ENCODE measurements at regions not wholly inside any gene's neighbourhood (a gene's known extent, or its start where the extent isn't known, plus 50 kb on each side); places are given as distances from the start of the nearest gene placed in this dataset.

- no peaks in the 10 kb centered on the region for H3K4me1 ChIP-seq
- no peaks in the 10 kb centered on the region for H3K36me3 ChIP-seq
- H3K4me3 ChIP-seq: no peak overlapping the region
- intact Hi-C loops (cut with DNase I): no loop called here
- no peaks in the 10 kb centered on the region for H3K27me3 ChIP-seq
- DNase-seq (ENCODE audit: extremely low spot score in 2 of 2): no peak
- H3K27ac ChIP-seq: no peak overlapping the region
- no peak for TF ChIP-seq POLR2AphosphoS5 (IDR thresholded peaks at IDR 0.05; ENCODE audit: insufficient read depth in 1 of 2, low read depth in 1 of 2)
- no peak for TF ChIP-seq CTCF (IDR thresholded peaks at IDR 0.05)
- no peak for TF ChIP-seq POLR2A (IDR thresholded peaks at IDR 0.05)
- H3K9me3 ChIP-seq: no peaks in the 10 kb centered on the region
These were observed 147.7 kb upstream of the TUBA3C start for GRCh38 chr13:19329365-19329764.

- no peak for DNase-seq (ENCODE audit: extremely low spot score in 2 of 2)
- intact Hi-C loops (cut with DNase I): no loop called here
These were observed 142.7 kb upstream of the TUBA3C start for GRCh38 chr13:19324325-19324724.

GRCh38 chr13:19321222-19321621 is 139.6 kb upstream of the TUBA3C start:
- TF ChIP-seq CTCF (IDR thresholded peaks at IDR 0.05) (no peak), POLR2AphosphoS5 (IDR thresholded peaks at IDR 0.05; ENCODE audit: insufficient read depth in 1 of 2, low read depth in 1 of 2) (no peak), POLR2A (IDR thresholded peaks at IDR 0.05) (no peak)

More at GRCh38 chr13:19324325-19324724, 142.7 kb upstream of the TUBA3C start:
- TF ChIP-seq POLR2AphosphoS5 (IDR thresholded peaks at IDR 0.05; ENCODE audit: insufficient read depth in 1 of 2, low read depth in 1 of 2) (no peak), POLR2A (IDR thresholded peaks at IDR 0.05) (no peak), CTCF (IDR thresholded peaks at IDR 0.05) (no peak)
- H3K4me3 ChIP-seq: no peak overlapping the region
- no peaks in the 10 kb centered on the region for H3K4me1 ChIP-seq
- H3K27me3 ChIP-seq: no peaks in the 10 kb centered on the region
- H3K27ac ChIP-seq: no peak overlapping the region
- no peaks in the 10 kb centered on the region for H3K9me3 ChIP-seq
- no peaks in the 10 kb centered on the region for H3K36me3 ChIP-seq

GRCh38 chr13:19305434-19305833 is 123.8 kb upstream of the TUBA3C start:
- Histone ChIP-seq H3K4me3 (no peak overlapping the region), H3K36me3 (no peaks in the 10 kb centered on the region), H3K27me3 (no peaks in the 10 kb centered on the region), H3K9me3 (no peaks in the 10 kb centered on the region), H3K4me1 (no peaks in the 10 kb centered on the region), H3K27ac (no peak overlapping the region)
- intact Hi-C loops (cut with DNase I): no loop called here
- TF ChIP-seq POLR2A (IDR thresholded peaks at IDR 0.05) (no peak), POLR2AphosphoS5 (IDR thresholded peaks at IDR 0.05; ENCODE audit: insufficient read depth in 1 of 2, low read depth in 1 of 2) (no peak), CTCF (IDR thresholded peaks at IDR 0.05) (no peak)
- no peak for DNase-seq (ENCODE audit: extremely low spot score in 2 of 2)

More at GRCh38 chr13:19321222-19321621, 139.6 kb upstream of the TUBA3C start:
- no peak for DNase-seq (ENCODE audit: extremely low spot score in 2 of 2)
- Histone ChIP-seq H3K27ac (no peak overlapping the region), H3K4me1 (no peaks in the 10 kb centered on the region), H3K4me3 (no peak overlapping the region), H3K9me3 (no peaks in the 10 kb centered on the region), H3K27me3 (no peaks in the 10 kb centered on the region), H3K36me3 (no peaks in the 10 kb centered on the region)
- intact Hi-C loops (cut with DNase I): no loop called here

DNA sequence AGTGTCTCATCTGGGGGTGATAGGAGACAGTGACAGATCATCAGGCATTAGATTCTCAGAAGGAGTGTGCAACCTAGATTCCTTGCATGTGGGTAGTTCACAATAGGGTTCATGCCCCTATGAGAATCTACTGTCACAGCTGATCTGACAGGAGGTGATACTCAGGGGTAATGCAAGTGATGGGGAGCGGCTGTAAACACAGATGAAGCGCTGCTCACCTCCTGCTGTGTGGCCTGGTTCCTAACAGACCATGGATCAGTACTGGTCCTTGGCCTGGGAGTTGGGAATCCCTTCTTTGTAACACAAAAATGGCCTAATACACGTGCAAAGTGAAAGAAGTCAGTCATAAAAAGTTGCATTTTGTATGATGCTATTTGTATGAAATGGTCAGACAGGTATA is 107.6 kb upstream of the TUBA3C start:
- Histone ChIP-seq H3K9me3 (no peaks in the 10 kb centered on the region), H3K4me1 (no peaks in the 10 kb centered on the region), H3K36me3 (no peaks in the 10 kb centered on the region), H3K4me3 (no peak overlapping the region), H3K27ac (no peak overlapping the region), H3K27me3 (no peaks in the 10 kb centered on the region)
- no peak for DNase-seq (ENCODE audit: extremely low spot score in 2 of 2)
- intact Hi-C loops (cut with DNase I): no loop called here
- no peak for TF ChIP-seq POLR2AphosphoS5 (IDR thresholded peaks at IDR 0.05; ENCODE audit: insufficient read depth in 1 of 2, low read depth in 1 of 2)
- TF ChIP-seq CTCF (IDR thresholded peaks at IDR 0.05): no peak
- no peak for TF ChIP-seq POLR2A (IDR thresholded peaks at IDR 0.05)

All from vagina (tissue), 2 donors.